Endothelial cell of umbilical vein (primary cell): ENCODE measurements at regions not wholly inside any gene's neighbourhood (a gene's known extent, or its start where the extent isn't known, plus 50 kb on each side); places are given as distances from the start of the nearest gene placed in this dataset.
"Not testable (repeated sequence)": the region's sequence is repeated elsewhere in the genome, so short reads cannot be mapped to it uniquely, and the experiment has no call there.

ENCODE experiments used
- BruUV-seq: library from RNA; stranded (reverse); fragments of 400-500 nt; replicated peaks from 2 replicates; lab custom pipeline; 2021; lab: Mats Ljungman, UMichigan
- CTCF ChIA-PET: fragments of 300-600, 350-600 bp; sonication (Branson Sonifier 250); formaldehyde crosslinking; loops from one replicate; lab custom pipeline; 2021; ENCODE audit warnings: antibody characterized with exemption, inconsistent platforms; lab: Charles Lee
- POLR2A ChIA-PET: fragments of 300-600, 350-600 bp; sonication (Branson Sonifier 250); formaldehyde crosslinking; loops from one replicate; lab custom pipeline; 2021; ENCODE audit warnings: antibody characterized with exemption, inconsistent platforms; lab: Charles Lee
- DNase-seq: peaks from one replicate; pipeline ENCODE4 v3.0.0-alpha.2; 2011; ENCODE audit warnings: low read depth, low spot score
- FAIRE-seq: peaks from 2 replicates; lab custom pipeline; 2011; peaks lifted over from hg19 to GRCh38; lab: Jason Lieb, UNC
- H2AFZ ChIP-seq: 2 replicates; pipeline ENCODE4 v1.6.0; 2012; ENCODE audit warnings: low read depth, low read length, control low read depth, inconsistent platforms
- H3K27ac ChIP-seq: 2 replicates; pipeline ENCODE4 v1.5.1; 2011; ENCODE audit warnings: low read depth, mild to moderate bottlenecking, control low read depth, low read length, moderate library complexity; ENCODE audit not compliant: insufficient read depth
- H3K27me3 ChIP-seq, 2 experiments: 2 replicates each; pipeline versions ENCODE4 v1.6.0 to v1.6.1; 2011; ENCODE audit warnings: low read length in 2 of 2, mixed read lengths in 1 of 2; ENCODE audit not compliant: control insufficient read depth in 2 of 2, insufficient read depth in 2 of 2
- H3K36me3 ChIP-seq, 2 experiments: 2 replicates in 1 of 2; 3 replicates in 1 of 2; pipeline ENCODE4 v1.5.1; 2011; ENCODE audit warnings: low read length in 2 of 2, mild to moderate bottlenecking in 1 of 2, moderate library complexity in 1 of 2; ENCODE audit not compliant: control insufficient read depth in 2 of 2, insufficient read depth in 2 of 2; ENCODE audit errors: extremely low read depth in 1 of 2
- H3K4me1 ChIP-seq: 3 replicates; pipeline ENCODE4 v1.5.1; 2011; ENCODE audit warnings: mild to moderate bottlenecking, low read length; ENCODE audit not compliant: control insufficient read depth, insufficient read depth; ENCODE audit errors: extremely low read depth
- H3K4me2 ChIP-seq: 2 replicates; pipeline ENCODE4 v1.6.1; 2011; ENCODE audit warnings: low read length, control low read depth, mixed read lengths; ENCODE audit not compliant: insufficient read depth
- H3K4me3 ChIP-seq, 3 experiments: fragments of 200-600 bp in 1 of 3; sonication (generic), shearing (Covaris generic) in 1 of 3; replicated peaks in 1 of 3; 2 replicates each; pipeline ENCODE4 v1.5.1; 2011 to 2016; ENCODE audit warnings: control low read depth in 3 of 3, low read length in 3 of 3, mild to moderate bottlenecking in 2 of 3, inconsistent platforms in 1 of 3, low read depth in 1 of 3, moderate library complexity in 1 of 3; ENCODE audit not compliant: insufficient read depth in 1 of 3
- H3K79me2 ChIP-seq: 2 replicates; pipeline ENCODE4 v1.6.0; 2012; ENCODE audit warnings: low read length, inconsistent platforms; ENCODE audit not compliant: control insufficient read depth, insufficient read depth
- H3K9ac ChIP-seq: replicated peaks from 2 replicates; pipeline ENCODE3; 2011; ENCODE audit warnings: low read length, control low read depth; ENCODE audit not compliant: insufficient read depth; ENCODE audit errors: extremely low read depth
- H3K9me1 ChIP-seq: replicated peaks from 3 replicates; pipeline ENCODE4 v1.6.0; 2011; ENCODE audit warnings: mild to moderate bottlenecking, low read length; ENCODE audit not compliant: control insufficient read depth, insufficient read depth; ENCODE audit errors: extremely low read depth
- H3K9me3 ChIP-seq: replicated peaks from 2 replicates; pipeline ENCODE4 v1.5.1; 2012; ENCODE audit warnings: low read length, inconsistent platforms; ENCODE audit not compliant: control insufficient read depth, insufficient read depth
- H4K20me1 ChIP-seq: replicated peaks from 2 replicates; pipeline ENCODE3; 2011; ENCODE audit warnings: mild to moderate bottlenecking, low read length; ENCODE audit not compliant: control insufficient read depth, insufficient read depth; ENCODE audit errors: extremely low read depth
- GATA2 ChIP-seq: IDR thresholded peaks from 2 replicates; pipeline ENCODE4 v1.7.0; 2011; ENCODE audit warnings: low read depth, mild to moderate bottlenecking, moderate library complexity, mixed read lengths, low read length; ENCODE audit not compliant: insufficient read length, insufficient read depth
- JUN ChIP-seq: IDR thresholded peaks from 2 replicates; pipeline ENCODE4 v1.6.1; 2011; ENCODE audit warnings: borderline replicate concordance, low read depth; ENCODE audit not compliant: insufficient read length, insufficient read depth
- POLR2A ChIP-seq: IDR thresholded peaks from 2 replicates; pipeline ENCODE4 v1.6.1; 2012; ENCODE audit warnings: low read depth, mild to moderate bottlenecking, control low read depth, low read length
- POLR2AphosphoS5 ChIP-seq: IDR thresholded peaks from 2 replicates; pipeline ENCODE4 v1.6.1; 2012; ENCODE audit warnings: low read depth, mild to moderate bottlenecking, control low read depth, low read length, moderate library complexity; ENCODE audit not compliant: insufficient read depth
- dilution Hi-C: fragments of 300-500 bp; cut with MboI; formaldehyde crosslinking; loops from one replicate; pipeline ENCODE4 v1.15.0; 2019; ENCODE audit warnings: low sequenced_read_pairs; ENCODE audit not compliant: extremely low pct_ligation_motif_present
- intact Hi-C: fragments of 100-400 bp; cut with micrococcal nuclease; formaldehyde crosslinking; loops from one replicate; pipeline ENCODE4 v1.10.0; 2022

DNA sequence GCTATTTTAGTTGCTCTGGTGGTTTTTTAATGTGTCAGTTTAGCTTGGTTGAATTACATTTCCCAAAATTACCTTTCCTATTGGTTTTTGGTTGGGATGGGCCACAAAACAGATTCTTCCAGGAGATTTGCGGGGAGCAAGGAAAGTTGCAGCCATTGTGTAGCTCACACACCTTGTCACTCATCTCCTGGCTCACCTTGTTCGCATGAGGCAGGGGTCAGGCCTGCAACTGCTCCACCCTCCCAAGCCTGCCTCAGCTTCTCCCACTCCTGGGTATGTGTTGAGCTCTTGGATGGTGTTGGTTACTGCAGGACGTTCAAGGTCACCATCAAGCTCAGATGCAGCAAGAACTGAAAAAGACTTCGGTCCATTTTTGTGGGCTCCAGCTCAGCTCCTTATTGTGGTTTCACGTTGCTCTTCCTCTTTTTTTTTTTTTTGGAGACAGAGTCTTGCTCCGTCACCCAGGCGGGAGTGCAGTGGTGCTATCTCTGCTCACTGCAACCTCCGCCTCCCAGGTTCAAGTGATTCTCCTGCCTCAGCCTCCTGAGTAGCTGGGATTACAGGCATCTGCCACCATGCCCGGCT, 95.6 kb upstream of the METTL14 start:
- no peaks in the 10 kb centered on the region for H3K9me1 ChIP-seq
- no peak overlapping the region for H3K27ac ChIP-seq
- H3K4me2 ChIP-seq, result no peak overlapping the region
- H2AFZ ChIP-seq, result no peak overlapping the region
- H3K9me3 ChIP-seq, result no peaks in the 10 kb centered on the region
- TF ChIP-seq GATA2 (no peak), POLR2A (no peak)
- no peak overlapping the region for H3K9ac ChIP-seq
- dilution Hi-C loops (no loop called here), intact Hi-C loops (no loop called here)
- DNase-seq (no peak), FAIRE-seq (no peak)
- no peaks in the 10 kb centered on the region for H3K4me1 ChIP-seq
- POLR2A ChIA-PET, result no interaction called here
- H3K4me3 ChIP-seq, result no peak overlapping the region
- H3K36me3 ChIP-seq, result no peaks in the 10 kb centered on the region
- no peaks in the 10 kb centered on the region for H4K20me1 ChIP-seq
- no peaks in the 10 kb centered on the region for H3K79me2 ChIP-seq
- CTCF ChIA-PET, result interaction anchor here (0.8 kb wide), 1 partner anchor 166 kb away, joined by 3 read pairs; no protein-coding TSS in a partner anchor
- no TSS peak for BruUV-seq
- peaks cover 7 to 22% of the 10 kb centered on the region in 2 experiments for H3K27me3 ChIP-seq

DNA sequence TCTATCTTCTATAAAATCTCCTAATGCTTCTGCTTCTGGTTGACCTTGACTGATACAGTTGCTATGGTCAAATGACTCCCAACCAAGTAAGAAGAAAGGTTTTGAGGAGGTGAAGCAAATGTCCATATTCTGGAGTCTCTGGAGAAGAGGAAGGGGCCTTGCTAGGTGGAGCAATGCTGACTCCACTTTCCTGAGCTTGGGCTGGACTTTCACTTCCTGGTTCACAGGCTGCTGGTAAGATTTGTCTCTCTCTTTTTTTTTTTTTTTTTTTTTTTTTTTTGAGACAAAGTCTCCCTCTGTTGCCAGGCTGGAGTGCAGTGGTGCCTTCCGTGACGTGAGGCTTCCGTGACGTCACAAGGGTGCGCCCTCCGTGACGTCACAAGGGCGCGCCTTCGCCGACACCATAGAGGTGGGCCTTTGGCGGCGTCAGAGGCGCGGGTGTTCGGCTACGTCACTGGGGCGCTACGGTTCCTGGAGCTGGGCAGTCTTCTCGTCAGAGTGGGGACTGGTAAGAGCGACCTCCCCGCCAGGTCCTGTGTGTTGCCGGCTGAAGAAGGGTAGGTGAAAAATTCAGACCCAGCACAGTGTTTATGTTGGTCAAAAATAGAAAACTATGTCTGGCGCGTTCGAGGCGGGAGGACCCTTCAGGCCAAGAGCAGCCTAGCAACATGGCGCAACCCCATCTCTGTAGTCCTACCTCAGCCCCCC, 93.7 kb upstream of the METTL14 start:
- H3K9ac ChIP-seq, result peak overlapping the region; percentile 57
- H3K4me1 ChIP-seq, H3K27me3 ChIP-seq, POLR2A ChIA-PET, dilution Hi-C loops, H3K9me1 ChIP-seq, H3K9me3 ChIP-seq, H4K20me1 ChIP-seq, H3K79me2 ChIP-seq, H3K36me3 ChIP-seq: not testable (repeated sequence)
- DNase-seq (peak; percentile 95), FAIRE-seq (peak; percentile 86)
- peak overlapping the region; percentile 98 for H2AFZ ChIP-seq
- CTCF ChIA-PET, result interaction anchor here (0.6 to 0.8 kb wide), 2 partner anchors 168 to 756 kb away, joined by 3 read pairs; no protein-coding TSS in a partner anchor
- intact Hi-C loops, result loop anchor here (1.0 kb wide), 1 partner anchor 310 kb away; no protein-coding TSS in a partner anchor
- BruUV-seq, result TSS peak; percentile 79
- H3K4me2 ChIP-seq, result peak overlapping the region; percentile 70
- peak overlapping the region; percentile 34 to 64 (median 55) for H3K4me3 ChIP-seq
- TF ChIP-seq JUN (peak; percentile 18), POLR2AphosphoS5 (peak; percentile 34)
- H3K27ac ChIP-seq, result peak overlapping the region; percentile 68

DNA sequence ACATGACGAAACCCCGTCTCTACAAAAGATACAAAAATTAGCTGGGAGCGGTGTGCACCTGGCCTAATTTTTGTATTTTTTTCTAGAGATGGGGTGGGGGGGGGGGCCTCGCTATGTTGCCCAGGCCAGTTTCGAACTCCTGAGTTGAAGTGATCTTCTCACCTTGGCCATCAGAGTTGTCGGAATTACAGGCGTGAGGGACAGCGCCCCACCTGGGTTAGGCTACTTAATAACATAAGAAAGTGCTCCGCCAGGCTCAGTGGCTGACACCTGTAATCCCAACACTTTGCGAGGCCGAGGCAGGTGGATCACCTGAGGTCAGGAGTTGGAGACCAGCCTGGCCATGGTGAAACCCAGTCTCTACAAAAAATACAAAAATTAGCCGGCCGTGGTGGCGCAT, 92.9 kb upstream of the METTL14 start:
- H3K36me3 ChIP-seq, FAIRE-seq, dilution Hi-C loops, BruUV-seq, H3K27me3 ChIP-seq, H2AFZ ChIP-seq, H3K4me1 ChIP-seq, H3K79me2 ChIP-seq, DNase-seq, H3K9me3 ChIP-seq, H4K20me1 ChIP-seq, POLR2A ChIA-PET, intact Hi-C loops, H3K27ac ChIP-seq, H3K9me1 ChIP-seq: not testable (repeated sequence)
- H3K9ac ChIP-seq, result peak overlapping the region; percentile 57
- CTCF ChIA-PET, result interaction anchor here (0.8 kb wide), 1 partner anchor 168 kb away, joined by 3 read pairs; no protein-coding TSS in a partner anchor
- H3K4me3 ChIP-seq, result peak overlapping the region in 2 of 3 experiments; percentile 55 to 64
- peak overlapping the region; percentile 70 for H3K4me2 ChIP-seq
